Retinal pigment epithelial cell (primary cell): ENCODE measurements at regions not wholly inside any gene's neighbourhood (a gene's known extent, or its start where the extent isn't known, plus 50 kb on each side); places are given as distances from the start of the nearest gene placed in this dataset.
A peak's percentile ranks its signal among the peaks of the same experiment; 100 is the strongest.
"Not testable (repeated sequence)": the region's sequence is repeated elsewhere in the genome, so short reads cannot be mapped to it uniquely, and the experiment has no call there.

ENCODE experiments used
- DNase-seq: peaks from one replicate; pipeline ENCODE4 v3.0.0-alpha.2; 2010; ENCODE audit warnings: low read depth
- H3K4me3 ChIP-seq: 2 replicates; pipeline ENCODE4 v1.5.1; 2011; ENCODE audit warnings: mild to moderate bottlenecking, low read length, control low read depth, moderate library complexity
- CTCF ChIP-seq: conservative IDR thresholded peaks from 2 replicates; pipeline ENCODE4 v1.5.1; 2011; ENCODE audit warnings: low read depth, low read length, control low read depth, inconsistent platforms

GRCh38 chr11:34001557-34002064, 49.9 kb upstream of the CAPRIN1 start:
- DNase-seq, result no peak
- no peak for TF ChIP-seq CTCF
- H3K4me3 ChIP-seq, result no peak overlapping the region

- no peak for DNase-seq
- no peak overlapping the region for H3K4me3 ChIP-seq
- TF ChIP-seq CTCF, result no peak
These were observed 52.1 kb upstream of the CAPRIN1 start for GRCh38 chr11:33999393-33999792.

- H3K4me3 ChIP-seq, result peak overlapping the region; percentile 33
- DNase-seq, result peak; percentile 78
- no peak for TF ChIP-seq CTCF
These were observed 53.8 kb upstream of the CAPRIN1 start for GRCh38 chr11:33997584-33998251.

GRCh38 chr11:33996498-33997454, 54.8 kb upstream of the CAPRIN1 start:
- peak; percentile 84 for TF ChIP-seq CTCF
- H3K4me3 ChIP-seq, result peak overlapping the region; percentile 33
- peak; percentile 46 for DNase-seq

GRCh38 chr11:33994937-33995336, 56.6 kb upstream of the CAPRIN1 start:
- no peak for TF ChIP-seq CTCF
- no peak for DNase-seq
- H3K4me3 ChIP-seq, result no peak overlapping the region

- DNase-seq, H3K4me3 ChIP-seq: not testable (repeated sequence)
These were observed 60.4 kb upstream of the CAPRIN1 start for GRCh38 chr11:33991136-33991535.

- H3K4me3 ChIP-seq, DNase-seq: not testable (repeated sequence)
These were observed 61.4 kb upstream of the CAPRIN1 start for GRCh38 chr11:33990131-33990530.

- TF ChIP-seq CTCF, result no peak
- no peak for DNase-seq
- no peak overlapping the region for H3K4me3 ChIP-seq
These were observed 62.1 kb upstream of the CAPRIN1 start for GRCh38 chr11:33989461-33989860.
